ENCODE measurements at regions not wholly inside any gene's neighbourhood (a gene's known extent, or its start where the extent isn't known, plus 50 kb on each side); places are given as distances from the start of the nearest gene placed in this dataset.

- Histone ChIP-seq H3K9me2 (replicated peaks; ENCODE audit: insufficient read depth) (no peaks in the 10 kb centered on the region), H3K79me2 (no peaks in the 10 kb centered on the region), H3K36me3 (replicated peaks; ENCODE audit: insufficient read depth, low read depth) (no peaks in the 10 kb centered on the region), H3K9me3 (ENCODE audit: low read depth) (no peaks in the 10 kb centered on the region), H2AFZ (no peak overlapping the region), H3K27me3 (no peaks in the 10 kb centered on the region), H4K20me1 (ENCODE audit: insufficient read depth, poor library complexity, severe bottlenecking) (no peaks in the 10 kb centered on the region), H3K4me3 (no peak overlapping the region), H3K27ac (no peak overlapping the region), H3K4me1 (ENCODE audit: insufficient read depth) (no peaks in the 10 kb centered on the region), H3K4me2 (no peak overlapping the region)
- WGBS (ENCODE audit: low lambda C conversion rate, missing lambda C conversion rate) = 51% methylated on average over 6 of the region's 6 CpGs
- no peak for DNase-seq (ENCODE audit: low spot score)
- TF ChIP-seq EZH2 (IDR thresholded peaks at IDR 0.05; ENCODE audit: borderline replicate concordance) (no peak), EZH2phosphoT487 (IDR thresholded peaks at IDR 0.05; ENCODE audit: low read depth, severe bottlenecking, unreplicated experiment) (no peak), CTCF (IDR thresholded peaks at IDR 0.05; ENCODE audit: poor library complexity) (no peak)
Measured at GRCh38 chr6:23013776-23014175, 444.4 kb downstream of the HDGFL1 start.

- Histone ChIP-seq H3K36me3 (replicated peaks; ENCODE audit: insufficient read depth, low read depth) (no peaks in the 10 kb centered on the region), H4K20me1 (ENCODE audit: insufficient read depth, poor library complexity, severe bottlenecking) (no peaks in the 10 kb centered on the region), H3K4me2 (no peak overlapping the region), H3K9me3 (ENCODE audit: low read depth) (no peaks in the 10 kb centered on the region), H3K27ac (no peak overlapping the region), H3K9me2 (replicated peaks; ENCODE audit: insufficient read depth) (no peaks in the 10 kb centered on the region), H3K4me1 (ENCODE audit: insufficient read depth) (no peaks in the 10 kb centered on the region), H3K27me3 (no peaks in the 10 kb centered on the region), H3K4me3 (no peak overlapping the region), H3K79me2 (no peaks in the 10 kb centered on the region), H2AFZ (no peak overlapping the region)
- TF ChIP-seq CTCF (IDR thresholded peaks at IDR 0.05; ENCODE audit: poor library complexity) = no peak
- 54% methylated on average over 2 of the region's 2 CpGs for whole genome bisulfite sequencing (ENCODE audit: low lambda C conversion rate, missing lambda C conversion rate)
- DNase-seq (ENCODE audit: low spot score) = no peak
Measured at GRCh38 chr6:23016696-23017095, 447.3 kb downstream of the HDGFL1 start.

- H3K27me3 ChIP-seq = no peaks in the 10 kb centered on the region
Measured at GRCh38 chr6:23021487-23021886, 452.1 kb downstream of the HDGFL1 start.

More at GRCh38 chr6:23021487-23021886, 452.1 kb downstream of the HDGFL1 start:
- H3K79me2 ChIP-seq = no peaks in the 10 kb centered on the region
- no peak overlapping the region for H3K27ac ChIP-seq
- no peaks in the 10 kb centered on the region for H3K9me3 ChIP-seq (ENCODE audit: low read depth)
- no peaks in the 10 kb centered on the region for H4K20me1 ChIP-seq (ENCODE audit: insufficient read depth, poor library complexity, severe bottlenecking)
- no peaks in the 10 kb centered on the region for H3K9me2 ChIP-seq (replicated peaks; ENCODE audit: insufficient read depth)
- H3K4me3 ChIP-seq = no peak overlapping the region
- H3K4me2 ChIP-seq = no peak overlapping the region
- TF ChIP-seq EZH2 (IDR thresholded peaks at IDR 0.05; ENCODE audit: borderline replicate concordance) (no peak), CTCF (IDR thresholded peaks at IDR 0.05; ENCODE audit: poor library complexity) (no peak), EZH2phosphoT487 (IDR thresholded peaks at IDR 0.05; ENCODE audit: low read depth, severe bottlenecking, unreplicated experiment) (no peak)
- no peaks in the 10 kb centered on the region for H3K4me1 ChIP-seq (ENCODE audit: insufficient read depth)
- H3K36me3 ChIP-seq (replicated peaks; ENCODE audit: insufficient read depth, low read depth) = no peaks in the 10 kb centered on the region
- DNase-seq (ENCODE audit: low spot score) = no peak
- H2AFZ ChIP-seq = no peak overlapping the region
